CD1c-positive myeloid dendritic cell (primary cell): ENCODE measurements at regions not wholly inside any gene's neighbourhood (a gene's known extent, or its start where the extent isn't known, plus 50 kb on each side); places are given as distances from the start of the nearest gene placed in this dataset.

Experiments
- DNase-seq: peaks from one replicate; pipeline ENCODE4 v3.0.0-alpha.2; 2016; ENCODE audit errors: extremely low spot score

GRCh38 chr2:198231562-198231961, 427.2 kb downstream of the PLCL1 start:
- no peak for DNase-seq

- no peak for DNase-seq
Observed at GRCh38 chr2:198220763-198221610, 416.6 kb downstream of the PLCL1 start.

GRCh38 chr2:198219292-198219691, 414.9 kb downstream of the PLCL1 start:
- DNase-seq: no peak

GRCh38 chr2:198214114-198214596, 409.8 kb downstream of the PLCL1 start:
- DNase-seq: no peak

- DNase-seq: no peak
Observed at GRCh38 chr2:198213253-198213652, 408.9 kb downstream of the PLCL1 start.

- no peak for DNase-seq
Observed at GRCh38 chr2:198211706-198212105, 407.3 kb downstream of the PLCL1 start.

- DNase-seq: no peak
Observed at GRCh38 chr2:198203336-198204069, 399.1 kb downstream of the PLCL1 start.
